ENCODE measurements at regions not wholly inside any gene's neighbourhood (a gene's known extent, or its start where the extent isn't known, plus 50 kb on each side); places are given as distances from the start of the nearest gene placed in this dataset.

- no peak for TF ChIP-seq REST (IDR thresholded peaks at IDR 0.05; ENCODE audit: low read depth, low read length)
Observed at GRCh38 chr11:29389793-29390192, 627.0 kb downstream of the KCNA4 start (continued).

- Histone ChIP-seq H3K9me2 (no peaks in the 10 kb centered on the region), H3F3A (replicated peaks; ENCODE audit: insufficient read depth) (no peaks in the 10 kb centered on the region), H3K79me2 (ENCODE audit: insufficient read depth) (no peaks in the 10 kb centered on the region), H3K27ac (ENCODE audit: low read depth in 2 of 2, low read length in 1 of 2) (no peak overlapping the region), H3K9me3 (no peaks in the 10 kb centered on the region), H3K4me3 (ENCODE audit: low read depth in 2 of 2, low read length in 1 of 2) (no peak overlapping the region), H3K4me1 (ENCODE audit: control insufficient read depth in 1 of 2, insufficient read depth in 2 of 2, low read depth in 1 of 2, low read length in 1 of 2) (no peaks in the 10 kb centered on the region), H2AFZ (ENCODE audit: low read depth) (no peak overlapping the region), H3K4me2 (no peak overlapping the region), H3K9ac (no peak overlapping the region), H3K27me3 (ENCODE audit: insufficient read depth) (no peaks in the 10 kb centered on the region), H3K36me3 (replicated peaks in 1 of 2; ENCODE audit: control insufficient read depth in 1 of 2, insufficient read depth in 2 of 2, low read length in 1 of 2) (no peaks in the 10 kb centered on the region), H4K20me1 (ENCODE audit: insufficient read depth) (no peaks in the 10 kb centered on the region)
- 3% methylated on average over 1 of the region's 1 CpG for WGBS (ENCODE audit: low lambda C conversion rate)
- CTCF ChIA-PET: interaction anchor here (1.1 kb wide), 1 partner anchor 21 kb away, joined by 3 read pairs; no protein-coding TSS in a partner anchor
- no peak for TF ChIP-seq NFIC (IDR thresholded peaks at IDR 0.05; ENCODE audit: borderline replicate concordance)
- POLR2A ChIA-PET: no interaction called here
- no peak for DNase-seq
Observed at GRCh38 chr11:29373725-29374124, 643.1 kb downstream of the KCNA4 start.

- 33% methylated on average over 5 of the region's 5 CpGs for WGBS (ENCODE audit: low lambda C conversion rate)
- Histone ChIP-seq H3F3A (replicated peaks; ENCODE audit: insufficient read depth) (no peaks in the 10 kb centered on the region), H3K9ac (no peak overlapping the region), H3K9me3 (no peaks in the 10 kb centered on the region), H3K27ac (ENCODE audit: low read depth in 2 of 2, low read length in 1 of 2) (no peak overlapping the region), H4K20me1 (ENCODE audit: insufficient read depth) (no peaks in the 10 kb centered on the region), H3K4me3 (ENCODE audit: low read depth in 2 of 2, low read length in 1 of 2) (no peak overlapping the region), H3K4me1 (ENCODE audit: control insufficient read depth in 1 of 2, insufficient read depth in 2 of 2, low read depth in 1 of 2, low read length in 1 of 2) (no peaks in the 10 kb centered on the region), H3K9me2 (no peaks in the 10 kb centered on the region), H2AFZ (ENCODE audit: low read depth) (no peak overlapping the region), H3K27me3 (ENCODE audit: insufficient read depth) (no peaks in the 10 kb centered on the region), H3K36me3 (replicated peaks in 1 of 2; ENCODE audit: control insufficient read depth in 1 of 2, insufficient read depth in 2 of 2, low read length in 1 of 2) (no peaks in the 10 kb centered on the region), H3K4me2 (no peak overlapping the region), H3K79me2 (ENCODE audit: insufficient read depth) (no peaks in the 10 kb centered on the region)
- CTCF ChIA-PET: no interaction called here
- no peak for TF ChIP-seq RFX5 (IDR thresholded peaks at IDR 0.05; ENCODE audit: low read length)
- TF ChIP-seq NFIC (IDR thresholded peaks at IDR 0.05; ENCODE audit: borderline replicate concordance): no peak
- no peak for TF ChIP-seq SIN3A (IDR thresholded peaks at IDR 0.05; ENCODE audit: borderline replicate concordance, low read depth, low read length)
- no peak for DNase-seq
- POLR2A ChIA-PET: no interaction called here
Observed at GRCh38 chr11:29368126-29368525, 648.7 kb downstream of the KCNA4 start.

- H3K36me3 ChIP-seq (replicated peaks in 1 of 2; ENCODE audit: control insufficient read depth in 1 of 2, insufficient read depth in 2 of 2, low read length in 1 of 2): no peaks in the 10 kb centered on the region
- H3K4me2 ChIP-seq: no peak overlapping the region
- no peaks in the 10 kb centered on the region for H3K79me2 ChIP-seq (ENCODE audit: insufficient read depth)
- POLR2A ChIA-PET: no interaction called here
- H3F3A ChIP-seq (replicated peaks; ENCODE audit: insufficient read depth): no peaks in the 10 kb centered on the region
- no peak overlapping the region for H2AFZ ChIP-seq (ENCODE audit: low read depth)
- WGBS (ENCODE audit: low lambda C conversion rate): 16% methylated on average over 2 of the region's 2 CpGs
- H4K20me1 ChIP-seq (ENCODE audit: insufficient read depth): no peaks in the 10 kb centered on the region
- no peak overlapping the region for H3K27ac ChIP-seq (ENCODE audit: low read depth in 2 of 2, low read length in 1 of 2)
- H3K4me3 ChIP-seq (ENCODE audit: low read depth in 2 of 2, low read length in 1 of 2): no peak overlapping the region
- peaks cover 0 to 4% of the 10 kb centered on the region in 2 experiments; a peak in 1 of 4 replicates for H3K4me1 ChIP-seq (ENCODE audit: control insufficient read depth in 1 of 2, insufficient read depth in 2 of 2, low read depth in 1 of 2, low read length in 1 of 2)
- no peaks in the 10 kb centered on the region for H3K27me3 ChIP-seq (ENCODE audit: insufficient read depth)
- no peaks in the 10 kb centered on the region for H3K9me2 ChIP-seq
- CTCF ChIA-PET: interaction anchor here (1.1 to 1.5 kb wide), 3 partner anchors 20 to 290 kb away, joined by 3 to 5 read pairs (median 3); no protein-coding TSS in a partner anchor
- H3K9me3 ChIP-seq: no peaks in the 10 kb centered on the region
- DNase-seq: no peak
- H3K9ac ChIP-seq: no peak overlapping the region
- TF ChIP-seq RXRA (IDR thresholded peaks at IDR 0.05; ENCODE audit: borderline replicate concordance, low read depth) (no peak), PBX3 (IDR thresholded peaks at IDR 0.05) (no peak), GABPA (IDR thresholded peaks at IDR 0.05; ENCODE audit: low read depth) (no peak), TEAD4 (IDR thresholded peaks at IDR 0.05; ENCODE audit: borderline replicate concordance, insufficient read depth) (no peak), POLR2AphosphoS5 (IDR thresholded peaks at IDR 0.05; ENCODE audit: low read depth, low read length) (no peak), NRF1 (IDR thresholded peaks at IDR 0.05; ENCODE audit: low read depth, low read length) (no peak), REST (IDR thresholded peaks at IDR 0.05; ENCODE audit: low read depth, low read length) (no peak)
Observed at GRCh38 chr11:29364006-29364405, 652.8 kb downstream of the KCNA4 start.
